Ammon's horn (tissue), 1 donor: ENCODE measurements at regions not wholly inside any gene's neighbourhood (a gene's known extent, or its start where the extent isn't known, plus 50 kb on each side); places are given as distances from the start of the nearest gene placed in this dataset.

ENCODE experiments used
- DNase-seq: peaks from one replicate; pipeline ENCODE4 v3.0.0-alpha.2; 2016; ENCODE audit warnings: low spot score

DNA sequence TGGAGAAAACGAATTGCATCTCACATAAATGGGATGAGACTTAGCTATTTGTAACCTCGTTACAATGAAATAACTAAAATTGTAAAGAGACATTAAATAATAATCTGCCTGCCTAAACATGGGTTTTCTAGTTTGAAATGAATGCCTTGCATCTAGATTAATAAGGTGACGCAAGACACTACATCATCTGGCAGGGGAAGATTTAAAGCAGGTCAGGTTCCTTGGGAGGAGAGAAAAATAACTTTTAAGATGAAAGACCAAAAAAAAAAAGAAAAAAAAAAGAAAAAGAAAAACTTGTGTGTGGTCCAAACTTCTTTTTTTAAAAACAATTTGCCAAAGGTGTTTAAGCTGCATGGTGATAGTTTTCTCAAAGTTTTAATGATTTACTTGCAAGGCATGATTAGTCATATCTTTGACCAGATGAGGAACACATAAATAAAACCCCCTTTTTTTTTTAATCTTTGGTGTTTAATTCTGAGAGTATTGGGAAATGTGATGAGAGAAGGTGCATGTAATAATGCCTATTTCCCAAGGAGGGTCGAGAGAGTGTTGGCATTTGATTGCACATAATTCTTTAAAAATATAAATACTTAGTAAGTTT, 122.9 kb upstream of the ADAMTSL1 start:
- no peak for DNase-seq

DNA sequence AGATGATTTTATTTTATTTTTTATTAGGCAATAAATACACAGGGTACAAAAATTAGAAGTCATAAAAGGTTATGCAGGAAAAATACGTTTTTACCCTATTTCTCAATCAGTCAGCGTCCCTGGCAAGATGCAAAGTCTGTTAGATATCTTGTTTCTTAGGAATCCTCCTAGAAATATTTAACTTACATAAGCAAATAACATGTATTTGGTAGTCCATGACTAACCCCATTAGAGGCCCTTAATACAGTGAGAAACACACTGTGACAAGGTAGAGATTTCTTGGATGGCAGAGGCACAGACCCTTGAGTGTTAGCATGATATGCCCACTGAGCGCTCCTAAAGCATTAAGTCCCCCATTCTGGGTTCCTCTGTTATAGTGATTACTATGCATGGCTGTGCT, 121.2 kb upstream of the ADAMTSL1 start:
- DNase-seq, result no peak

DNA sequence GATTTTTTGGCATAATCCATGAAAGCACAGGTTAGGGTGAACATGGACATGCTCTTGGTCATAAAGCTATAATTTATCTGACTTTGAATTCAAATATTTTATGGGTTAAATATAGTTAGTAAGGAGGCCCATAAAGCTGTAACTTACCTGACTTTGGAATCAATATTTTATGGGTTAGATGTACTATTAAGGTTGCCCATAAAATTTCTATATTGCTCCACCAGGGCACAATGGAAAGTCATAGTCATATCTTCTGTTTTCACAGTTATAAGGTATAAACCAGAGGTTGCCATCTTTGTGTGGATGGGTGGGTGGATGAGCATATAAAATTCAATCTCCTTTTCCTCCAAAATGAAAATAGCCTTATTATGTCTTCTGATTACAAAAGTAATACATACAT, 120.5 kb upstream of the ADAMTSL1 start:
- DNase-seq, result no peak

DNA sequence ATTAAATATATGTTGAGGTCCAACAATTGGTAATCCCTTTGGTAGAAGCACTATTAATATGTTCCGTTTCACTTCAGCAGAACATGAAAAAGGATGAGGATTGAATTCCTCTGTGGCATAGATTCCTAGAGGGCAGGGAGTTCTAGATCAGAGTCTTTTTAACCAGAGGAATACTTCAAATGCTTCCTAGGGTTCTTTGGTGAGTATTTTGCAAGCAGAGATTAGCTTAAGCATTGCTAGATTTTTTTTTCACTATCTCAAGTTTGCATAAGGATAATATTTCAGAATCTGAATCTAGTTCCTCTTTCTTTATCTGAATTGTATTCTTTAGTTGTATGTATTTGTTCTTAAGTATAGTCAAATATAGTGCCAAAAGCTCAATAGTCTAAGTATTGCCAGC, 116.6 kb upstream of the ADAMTSL1 start:
- no peak for DNase-seq

DNA sequence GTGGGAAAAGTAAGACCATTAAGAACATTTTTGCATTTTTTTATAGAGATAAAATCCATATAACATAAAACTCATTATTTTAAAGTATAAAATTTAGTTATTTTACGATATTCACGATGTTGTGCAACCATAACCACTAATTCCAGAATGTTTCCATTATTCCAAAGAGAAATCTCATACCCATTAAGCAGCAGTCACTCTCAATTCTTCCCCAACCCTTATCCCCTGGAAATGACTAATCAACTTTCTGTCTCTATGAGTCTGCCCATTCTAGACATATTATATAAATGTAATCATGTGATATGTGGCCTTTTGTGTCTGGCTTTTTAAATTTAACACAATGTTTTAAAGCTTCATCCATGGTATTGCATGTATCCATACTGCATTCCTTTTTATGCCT, 115.6 kb upstream of the ADAMTSL1 start:
- DNase-seq, result no peak

DNA sequence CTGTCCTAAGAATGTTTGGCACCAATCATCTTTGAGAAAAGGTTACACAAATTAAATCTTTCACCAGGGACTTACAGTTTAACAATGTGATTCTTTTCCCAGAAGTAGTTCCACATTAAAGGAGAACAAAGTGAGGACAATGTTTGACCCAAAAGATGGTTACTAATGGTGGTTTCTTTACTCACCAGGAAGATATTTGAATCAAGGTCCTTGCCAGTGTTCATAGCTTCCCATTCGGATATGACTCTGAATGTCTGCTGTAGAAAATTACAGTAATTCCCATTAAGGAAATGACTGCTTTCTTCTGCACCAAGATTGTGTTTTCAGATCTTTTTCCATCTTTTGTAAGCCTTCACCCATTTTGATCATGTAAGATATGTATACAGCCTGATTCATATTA, 114.6 kb upstream of the ADAMTSL1 start:
- DNase-seq, result no peak

DNA sequence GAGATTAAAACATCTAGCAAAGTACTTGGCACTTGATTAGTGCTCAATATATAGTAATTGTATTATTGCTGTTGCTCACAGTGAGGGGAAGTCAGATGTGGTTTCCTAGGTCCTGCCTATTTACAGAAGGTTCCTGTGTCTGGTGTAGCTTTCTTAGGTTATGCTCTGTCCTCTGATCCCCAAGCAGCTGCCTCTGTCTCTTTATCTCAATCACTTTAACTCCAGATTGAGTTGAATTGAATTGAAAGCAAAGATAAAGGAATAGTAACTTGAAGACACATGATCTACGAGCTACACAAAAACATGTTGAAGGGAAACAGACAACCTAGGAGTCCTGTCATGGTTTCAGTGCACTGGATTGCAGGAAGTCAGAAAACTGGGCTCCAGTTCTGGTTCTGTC, 113.9 kb upstream of the ADAMTSL1 start:
- peak; percentile 16 for DNase-seq

DNA sequence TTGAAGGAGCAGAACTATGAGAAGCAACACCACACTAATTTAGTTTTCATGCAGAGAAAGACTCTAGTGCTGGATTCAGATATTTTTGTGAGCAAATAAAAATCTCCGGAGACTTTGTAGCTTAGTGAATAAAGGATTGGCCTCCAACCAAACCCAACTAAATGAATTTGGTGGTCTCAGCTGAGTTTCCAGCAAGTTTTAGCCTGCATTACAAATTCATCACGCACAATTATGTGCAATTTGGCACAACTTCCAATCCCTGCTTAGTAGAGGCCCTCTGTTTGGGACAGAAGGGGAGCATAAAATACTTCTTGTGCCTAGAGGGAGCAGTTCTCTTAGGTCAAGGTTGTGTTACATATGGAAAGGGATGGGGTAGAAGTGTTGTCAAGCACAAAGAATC, 112.3 kb upstream of the ADAMTSL1 start:
- no peak for DNase-seq

DNA sequence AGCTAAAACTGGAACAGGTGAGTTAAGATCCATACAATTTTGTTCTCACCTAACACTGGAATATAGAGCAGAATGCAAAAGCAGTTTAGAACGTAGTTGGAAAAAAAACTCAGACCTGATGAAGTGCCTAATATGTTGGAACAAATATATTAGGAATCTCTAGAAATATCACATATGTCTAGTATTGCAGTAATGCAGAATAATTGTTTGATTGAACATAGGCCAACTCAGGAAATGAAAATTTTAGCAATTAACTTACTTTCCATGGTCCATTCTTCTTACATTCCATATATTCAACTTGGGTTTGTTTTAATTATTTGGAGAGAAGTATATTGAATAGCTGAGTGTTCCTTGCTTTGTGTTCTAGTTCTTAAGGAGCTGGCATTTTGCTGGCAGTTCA, 111.8 kb upstream of the ADAMTSL1 start:
- no peak for DNase-seq

DNA sequence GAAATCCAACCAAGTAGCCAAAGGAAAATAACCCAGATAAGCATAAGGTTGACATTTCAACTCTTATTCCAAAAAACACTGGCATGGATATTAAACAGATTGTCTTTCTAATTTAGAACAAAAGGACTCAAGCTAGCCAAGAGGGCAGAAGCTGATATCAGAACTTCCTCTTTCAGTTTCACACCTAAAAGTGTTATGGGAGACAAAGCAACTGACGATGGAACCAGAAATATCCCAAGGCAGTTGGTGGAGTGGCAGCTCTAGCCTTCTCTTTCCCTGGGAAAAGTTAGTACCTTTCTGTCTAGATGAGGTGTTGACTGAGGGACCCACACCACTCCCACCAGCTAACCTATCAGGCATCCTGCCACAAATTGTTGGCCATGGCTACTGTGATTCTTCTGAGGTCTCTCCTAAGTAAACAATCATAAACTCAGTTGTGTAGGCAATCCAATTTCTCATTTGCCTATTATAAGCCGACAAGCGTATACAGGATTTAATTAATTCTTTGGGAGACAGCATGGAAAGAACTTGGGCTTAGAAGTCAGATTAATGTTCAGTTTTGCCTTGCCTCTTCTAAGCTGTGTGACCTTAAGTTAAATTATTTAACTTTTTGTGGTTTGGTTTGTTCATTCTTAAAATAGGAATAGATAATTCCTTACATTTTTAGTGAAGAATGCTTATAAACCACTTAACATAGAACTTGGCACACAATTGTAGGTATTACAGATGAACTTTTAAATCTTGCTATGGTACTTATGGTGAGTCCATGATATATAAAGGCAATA, 110.9 kb upstream of the ADAMTSL1 start:
- DNase-seq, result peak; percentile 50

DNA sequence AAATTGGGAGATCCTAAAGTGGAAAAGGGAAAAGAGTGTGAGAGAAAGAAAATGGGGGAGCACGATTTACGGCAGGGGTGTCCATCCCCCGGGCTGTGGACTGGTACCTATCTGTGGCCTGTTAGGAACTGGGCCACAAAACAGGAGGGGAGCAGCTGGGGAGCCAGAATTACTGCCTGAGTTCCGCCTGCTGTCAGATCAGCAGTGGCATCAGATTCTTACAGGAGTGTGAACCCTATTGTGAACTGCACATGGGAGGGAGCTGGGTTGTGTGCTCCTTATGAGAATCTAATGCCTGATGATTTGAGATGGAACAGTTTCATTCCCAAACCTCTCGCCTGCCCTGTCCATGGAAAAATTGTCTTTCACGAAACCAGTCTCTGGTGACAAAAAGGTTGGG, 108.3 kb upstream of the ADAMTSL1 start:
- DNase-seq, result no peak

DNA sequence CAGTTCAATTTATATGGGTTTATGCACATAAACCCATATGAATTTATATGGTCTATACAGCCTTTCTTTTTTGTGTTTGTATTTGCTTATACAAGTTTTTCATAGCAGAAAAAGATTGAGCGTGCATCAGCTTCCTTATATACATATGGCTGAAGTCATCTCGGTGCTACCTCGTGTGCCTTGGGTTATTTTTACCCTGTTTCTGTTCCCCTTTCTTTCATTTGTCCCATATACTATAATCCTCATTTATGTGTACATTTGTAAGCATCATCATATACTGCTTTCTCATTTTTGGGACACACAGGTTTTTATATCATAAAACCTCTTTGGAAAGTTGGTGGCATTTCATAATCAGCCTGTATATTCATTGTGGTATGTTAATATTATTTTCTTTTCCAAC, 107.8 kb upstream of the ADAMTSL1 start:
- no peak for DNase-seq

DNA sequence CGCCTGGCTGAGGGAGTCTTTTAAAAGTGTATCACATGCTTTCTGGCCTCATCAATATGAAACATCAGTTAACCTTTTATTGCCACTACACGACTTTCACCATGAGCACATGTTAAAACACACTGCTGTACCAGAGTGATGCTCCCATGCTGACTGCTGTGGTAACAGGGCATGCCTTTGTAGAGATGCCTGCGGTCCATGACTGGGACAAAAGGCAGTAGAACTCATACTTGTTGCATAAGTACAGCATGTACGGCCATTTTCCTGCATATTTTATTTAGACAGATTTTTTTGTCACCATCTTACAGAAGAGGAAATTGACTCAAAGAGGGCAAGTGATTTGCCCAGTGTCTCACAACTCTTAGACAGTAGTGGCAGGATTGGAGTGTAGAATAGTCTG, 105.7 kb upstream of the ADAMTSL1 start:
- DNase-seq, result no peak

DNA sequence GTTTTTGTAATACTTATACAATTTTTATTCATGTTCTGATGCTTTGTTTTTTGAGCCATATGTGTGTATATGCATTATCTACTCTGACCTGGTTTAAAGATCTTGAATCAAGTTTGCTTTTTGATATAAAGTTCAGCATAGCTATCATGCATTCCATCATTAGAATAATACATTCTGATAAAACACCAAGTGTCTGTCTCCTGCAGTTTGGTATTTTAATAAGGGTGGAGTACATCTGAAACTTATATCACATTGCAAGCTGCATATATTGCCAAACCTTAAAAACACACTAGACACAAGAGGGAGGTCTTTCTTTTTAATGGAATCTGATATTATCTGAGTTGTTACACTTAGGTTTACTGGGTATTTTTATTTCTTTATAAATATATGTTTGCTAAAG, 102.8 kb upstream of the ADAMTSL1 start:
- DNase-seq, result no peak

DNA sequence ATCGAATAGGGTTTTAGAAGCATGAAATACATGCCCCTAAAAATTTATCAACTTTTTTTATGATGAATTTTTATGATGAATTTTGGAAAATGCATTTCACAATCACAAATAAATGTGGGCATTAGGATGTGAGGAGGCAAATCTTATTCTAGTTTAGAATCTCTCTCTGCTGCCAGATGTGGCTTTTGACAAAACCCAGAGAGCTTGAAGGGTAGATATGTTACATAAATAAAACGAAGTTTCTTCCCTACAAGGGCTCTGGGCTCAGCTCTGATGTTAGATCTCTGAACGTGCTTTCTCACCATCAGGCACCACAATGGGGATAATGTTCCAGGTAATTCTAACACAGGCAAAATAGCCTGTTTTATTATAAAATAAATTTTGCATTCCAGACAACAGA, 102.3 kb upstream of the ADAMTSL1 start:
- DNase-seq, result no peak

DNA sequence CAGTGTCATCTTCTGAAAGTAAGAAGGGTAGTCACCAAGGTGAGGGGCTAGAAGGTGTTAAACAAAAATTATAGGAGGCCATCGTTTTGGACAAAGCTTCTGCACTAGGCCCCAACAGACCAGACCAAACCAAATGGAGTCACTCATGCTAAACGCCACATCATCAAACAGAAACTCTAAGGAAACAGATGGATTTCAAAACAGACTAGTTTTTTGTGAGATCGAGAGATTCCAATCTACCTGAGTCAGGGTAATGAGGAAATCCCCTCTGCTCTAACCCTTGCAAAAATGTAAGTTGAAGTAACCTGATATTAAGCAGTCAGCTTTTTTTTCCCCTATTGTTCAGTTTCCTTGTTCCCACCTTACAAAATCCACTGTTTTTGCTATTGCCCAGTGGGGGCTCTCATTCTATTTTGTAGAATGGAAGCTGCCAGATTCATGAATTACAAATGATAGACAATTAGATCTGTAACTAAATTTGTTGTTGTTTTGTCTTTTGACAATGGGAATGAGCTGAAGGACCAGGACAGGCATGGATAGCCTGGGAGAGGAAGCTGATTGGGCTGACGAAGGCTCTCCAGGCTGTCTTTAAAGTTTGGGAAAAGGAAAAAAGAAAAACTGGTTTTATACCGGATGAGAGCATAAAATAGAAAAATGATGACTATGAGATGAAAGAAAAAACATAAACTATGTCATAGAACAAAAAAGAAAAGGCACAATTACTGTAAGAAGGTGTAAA, 94.7 kb upstream of the ADAMTSL1 start:
- no peak for DNase-seq

DNA sequence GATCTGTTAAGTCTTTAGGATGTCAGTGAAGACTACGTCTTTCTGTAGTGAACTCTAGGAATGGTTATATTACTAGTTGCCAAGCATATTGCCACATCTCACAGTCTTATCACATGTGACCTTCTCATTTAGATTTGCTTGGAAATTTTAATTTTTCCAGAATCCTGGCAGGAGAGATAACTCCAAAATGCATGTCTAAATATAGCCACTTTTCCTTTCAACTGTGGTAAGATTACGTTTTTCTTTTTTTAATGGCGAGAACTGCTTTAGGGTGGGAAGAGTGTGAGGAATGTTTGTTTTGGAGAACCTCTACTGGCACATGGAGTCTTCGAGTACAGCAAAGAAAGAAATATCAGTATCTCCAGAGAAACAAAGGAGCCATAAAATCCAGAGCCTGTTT, 91.7 kb upstream of the ADAMTSL1 start:
- no peak for DNase-seq

DNA sequence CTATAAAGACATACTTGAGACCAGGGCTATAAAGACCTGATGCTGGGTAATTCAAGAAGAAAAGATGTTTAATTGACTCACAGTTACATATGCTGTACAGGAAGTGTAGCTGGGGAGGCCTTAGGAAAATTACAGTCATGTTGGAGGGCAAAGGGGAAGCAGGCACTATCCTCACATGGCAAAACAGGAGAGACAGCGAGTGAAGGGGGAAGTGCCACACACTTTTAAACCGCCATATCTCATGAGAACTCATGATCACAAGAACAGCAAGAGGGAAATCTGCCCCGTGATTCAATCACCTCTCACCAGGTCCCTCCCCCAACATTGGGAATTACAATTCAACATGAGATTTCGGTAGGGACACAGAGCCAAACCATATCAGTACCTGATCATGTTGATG, 89.9 kb upstream of the ADAMTSL1 start:
- peak; percentile 13 for DNase-seq

DNA sequence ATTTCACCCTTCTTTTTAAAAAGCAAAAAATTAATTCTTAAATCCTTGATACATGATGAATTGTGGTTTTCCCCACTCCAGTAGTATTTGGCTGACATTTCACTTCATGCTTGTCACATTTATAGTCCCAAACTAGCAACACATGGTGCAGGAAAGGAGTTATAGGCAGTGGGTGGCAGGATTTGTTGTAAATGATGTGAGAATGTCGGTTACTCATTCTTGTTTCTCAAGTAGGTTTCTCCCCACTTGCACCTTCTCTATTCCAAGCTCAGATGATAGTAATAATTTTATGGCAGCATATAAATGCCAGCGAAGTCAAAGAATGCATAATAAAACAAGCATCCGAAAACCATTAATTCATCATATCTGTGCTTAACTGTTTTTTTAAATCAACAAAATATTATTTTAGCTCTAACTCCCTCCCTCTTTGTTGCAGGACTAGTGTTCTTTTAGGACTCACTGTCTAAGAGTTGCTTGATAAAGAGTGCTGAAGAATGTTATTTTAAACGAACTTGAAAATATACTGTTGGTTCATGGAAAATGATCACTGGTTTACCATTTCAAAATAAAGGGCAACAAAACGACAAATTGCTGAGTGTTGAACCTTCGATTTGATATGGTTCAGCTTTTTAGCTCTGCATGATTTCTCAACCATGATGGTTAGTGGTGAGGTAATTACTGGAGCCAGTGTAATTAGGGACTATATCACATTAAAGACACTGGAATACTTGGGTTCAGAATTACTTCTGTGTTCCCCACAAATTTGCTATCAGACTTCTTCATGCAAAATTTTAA, 88.1 kb upstream of the ADAMTSL1 start:
- peak; percentile 16 for DNase-seq

DNA sequence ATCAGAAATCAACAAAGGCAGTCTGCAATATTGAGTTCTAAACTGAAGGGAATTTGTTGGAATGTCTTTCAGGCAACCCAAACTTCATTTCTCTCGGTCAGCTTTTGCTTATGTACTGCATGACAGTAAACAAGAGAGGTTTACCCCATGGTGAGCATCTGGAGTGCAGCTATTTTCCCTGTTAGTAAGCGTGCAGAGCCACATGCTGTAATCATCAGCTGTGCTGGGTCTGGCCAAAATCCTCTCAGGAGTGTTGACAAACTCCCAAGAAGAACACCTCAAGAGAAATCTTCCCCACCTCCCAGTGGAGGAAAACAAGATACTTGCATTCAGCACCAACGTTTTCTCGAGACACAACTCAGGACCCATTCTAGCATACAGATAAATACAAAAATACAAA, 83.6 kb upstream of the ADAMTSL1 start:
- DNase-seq, result no peak

DNA sequence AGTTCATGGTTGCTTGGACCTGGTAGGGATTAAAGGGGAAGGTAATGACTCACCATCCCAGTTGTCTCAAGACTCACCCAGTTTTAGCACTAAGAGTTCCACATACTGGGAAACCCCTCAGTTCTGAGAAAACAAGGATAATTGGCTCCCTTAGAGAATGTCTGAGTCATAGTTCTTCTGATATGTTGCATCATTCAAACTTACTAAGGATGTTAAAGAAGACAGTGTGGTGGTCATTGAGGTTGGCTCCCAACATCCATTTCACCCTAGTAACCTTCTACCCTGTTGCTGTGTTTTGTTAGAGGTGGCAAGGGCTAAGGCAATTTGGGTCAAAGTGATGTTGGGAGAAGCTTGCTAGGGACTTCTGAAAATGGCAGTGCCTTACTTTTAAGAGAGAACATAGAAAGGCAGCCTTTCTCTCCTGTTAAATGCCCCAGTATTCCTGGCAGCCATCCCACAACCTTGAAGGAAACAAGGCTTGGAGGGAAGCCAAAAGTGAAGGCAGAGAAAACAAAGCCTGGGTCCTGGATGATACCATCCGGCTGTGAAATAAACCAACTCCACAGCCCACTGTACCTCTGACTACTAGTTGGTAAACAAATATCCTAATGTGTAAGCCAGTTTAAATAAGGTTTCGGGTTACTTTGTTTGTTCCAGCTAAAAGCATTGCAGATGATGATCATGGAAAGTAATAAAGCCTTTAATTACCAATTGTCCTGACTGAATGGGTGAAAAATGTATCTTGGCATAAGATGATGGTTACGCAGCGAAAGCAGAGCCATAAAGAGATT, 80.4 kb upstream of the ADAMTSL1 start:
- peak; percentile 44 for DNase-seq
